PC-3 (cell line): ENCODE measurements at regions not wholly inside any gene's neighbourhood (a gene's known extent, or its start where the extent isn't known, plus 50 kb on each side); places are given as distances from the start of the nearest gene placed in this dataset.

Experiments used
- ATAC-seq: fragments of 200-7000 bp; cut with Tn5 transposase; 2 replicates; pipeline ENCODE4 v1.9.1; 2020; ENCODE audit warnings: mild to moderate bottlenecking, moderate library complexity
- BruUV-seq: library from RNA; stranded (reverse); fragments of 400-500 nt; replicated peaks from 2 replicates; lab custom pipeline; 2021; lab: Mats Ljungman, UMichigan
- CTCF ChIA-PET: fragments of 300-600 bp; sonication (Branson Sonifier 250); formaldehyde crosslinking; loops from one replicate; lab custom pipeline; 2022; ENCODE audit warnings: antibody characterized with exemption; lab: Charles Lee
- POLR2A ChIA-PET: fragments of 300-600 bp; sonication (Branson Sonifier 250); formaldehyde crosslinking; loops from one replicate; lab custom pipeline; 2022; ENCODE audit warnings: antibody characterized with exemption; ENCODE audit not compliant: unreplicated experiment; lab: Charles Lee
- DNase-seq: peaks from one replicate; pipeline ENCODE4 v3.0.0-alpha.2; 2015
- H2AFZ ChIP-seq: fragments of 300-600 bp; sonication (generic); 2 replicates; pipeline ENCODE4 v1.6.0; 2016; ENCODE audit warnings: antibody characterized with exemption, low read length
- H3F3A ChIP-seq: fragments of 300-600 bp; sonication (generic); one replicate; pipeline ENCODE4 v1.6.0; 2017; ENCODE audit warnings: antibody characterized with exemption, low read length, control low read depth, mild to moderate bottlenecking; ENCODE audit not compliant: unreplicated experiment
- H3K27ac ChIP-seq: fragments of 300-600 bp; sonication (generic); 2 replicates; pipeline ENCODE4 v1.5.1; 2016; ENCODE audit warnings: mild to moderate bottlenecking, low read length
- H3K27me3 ChIP-seq: fragments of 300-600 bp; sonication (generic); 2 replicates; pipeline ENCODE4 v1.6.1; 2016; ENCODE audit warnings: low read length, mixed read lengths
- H3K36me3 ChIP-seq: fragments of 300-600 bp; sonication (generic); 2 replicates; pipeline ENCODE4 v1.6.1; 2016; ENCODE audit warnings: low read depth, mixed run types, low read length, mixed read lengths
- H3K4me1 ChIP-seq: fragments of 300-600 bp; sonication (generic); 2 replicates; pipeline ENCODE4 v1.5.1; 2016; ENCODE audit warnings: low read length; ENCODE audit not compliant: insufficient read depth
- H3K4me2 ChIP-seq: fragments of 300-600 bp; sonication (generic); 2 replicates; pipeline ENCODE4 v1.6.0; 2016; ENCODE audit warnings: low read length
- H3K4me3 ChIP-seq: fragments of 300-600 bp; sonication (generic); 2 replicates; pipeline ENCODE4 v1.5.1; 2016; ENCODE audit warnings: mild to moderate bottlenecking, low read length, mixed read lengths
- H3K79me2 ChIP-seq: fragments of 300-600 bp; sonication (generic); 2 replicates; pipeline ENCODE4 v1.6.1; 2017; ENCODE audit warnings: low read length, mixed read lengths
- H3K9ac ChIP-seq: fragments of 300-600 bp; sonication (generic); 2 replicates; pipeline ENCODE4 v1.6.0; 2016; ENCODE audit warnings: mild to moderate bottlenecking, low read length
- H3K9me2 ChIP-seq: fragments of 300-600 bp; sonication (generic); replicated peaks from 2 replicates; pipeline ENCODE4 v1.6.1; 2016; ENCODE audit warnings: mixed run types, low read length, mixed read lengths
- H3K9me3 ChIP-seq: fragments of 300-600 bp; sonication (generic); 2 replicates; pipeline ENCODE4 v1.6.1; 2016; ENCODE audit warnings: low read length, mixed read lengths
- H4K20me1 ChIP-seq: fragments of 300-600 bp; sonication (generic); 2 replicates; pipeline ENCODE4 v1.6.1; 2016; ENCODE audit warnings: low read length, mixed read lengths
- EZH2 ChIP-seq: fragments of 300-600 bp; sonication (generic); IDR thresholded peaks from one replicate; pipeline ENCODE4 v1.6.1; 2017; ENCODE audit warnings: antibody characterized with exemption, mild to moderate bottlenecking, low read length; ENCODE audit not compliant: unreplicated experiment
- EZH2phosphoT487 ChIP-seq: fragments of 300-600 bp; sonication (generic); IDR thresholded peaks from 2 replicates; pipeline ENCODE4 v1.6.1; 2018; ENCODE audit warnings: mild to moderate bottlenecking, antibody characterized with exemption, low read length, borderline replicate concordance
- intact Hi-C: fragments of 100-400 bp; cut with micrococcal nuclease; formaldehyde crosslinking; loops from 2 replicates; pipeline ENCODE4 v1.9.0; 2023
- TF ChIP-seq, protein P1 (sequence below): fragments of 300-600 bp; sonication (generic); conservative IDR thresholded peaks from 2 replicates; pipeline ENCODE4 v1.5.1; 2017; ENCODE audit warnings: antibody characterized with exemption, low read depth, mild to moderate bottlenecking, low read length

DNA sequence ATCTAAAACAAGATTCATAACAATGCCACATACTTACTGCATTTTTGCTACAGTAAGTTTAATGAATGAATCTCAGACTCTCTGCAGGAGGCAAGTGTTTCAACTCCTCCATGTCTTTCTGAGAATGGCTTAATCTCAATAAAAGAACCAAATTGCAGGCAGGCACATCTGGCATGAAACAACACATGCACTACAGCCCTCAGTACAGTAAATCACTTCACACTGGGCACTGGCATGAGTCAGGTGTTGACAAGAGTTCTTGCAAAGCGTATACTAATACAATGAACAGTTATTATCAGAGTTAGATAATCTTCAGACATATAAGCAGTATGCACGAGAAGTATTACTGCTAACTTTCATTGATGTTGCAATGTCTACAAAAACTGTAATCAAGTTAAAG is 1386.8 kb downstream of the MRPL39 start:
- ChIA-PET POLR2A (no interaction called here), CTCF (no interaction called here)
- Histone ChIP-seq H3K9me3 (no peaks in the 10 kb centered on the region), H2AFZ (no peak overlapping the region), H3K27ac (no peak overlapping the region), H3K4me2 (no peak overlapping the region), H3K4me3 (no peak overlapping the region), H3K36me3 (no peaks in the 10 kb centered on the region), H3K4me1 (peaks cover 14% of the 10 kb centered on the region), H3K9ac (no peak overlapping the region), H3K79me2 (no peaks in the 10 kb centered on the region), H3K9me2 (no peaks in the 10 kb centered on the region), H3K27me3 (no peaks in the 10 kb centered on the region), H3F3A (no peaks in the 10 kb centered on the region), H4K20me1 (no peaks in the 10 kb centered on the region)
- no peak for ATAC-seq
- TF ChIP-seq EZH2phosphoT487 (no peak), EZH2 (no peak)
- TF ChIP-seq, protein P1, sequence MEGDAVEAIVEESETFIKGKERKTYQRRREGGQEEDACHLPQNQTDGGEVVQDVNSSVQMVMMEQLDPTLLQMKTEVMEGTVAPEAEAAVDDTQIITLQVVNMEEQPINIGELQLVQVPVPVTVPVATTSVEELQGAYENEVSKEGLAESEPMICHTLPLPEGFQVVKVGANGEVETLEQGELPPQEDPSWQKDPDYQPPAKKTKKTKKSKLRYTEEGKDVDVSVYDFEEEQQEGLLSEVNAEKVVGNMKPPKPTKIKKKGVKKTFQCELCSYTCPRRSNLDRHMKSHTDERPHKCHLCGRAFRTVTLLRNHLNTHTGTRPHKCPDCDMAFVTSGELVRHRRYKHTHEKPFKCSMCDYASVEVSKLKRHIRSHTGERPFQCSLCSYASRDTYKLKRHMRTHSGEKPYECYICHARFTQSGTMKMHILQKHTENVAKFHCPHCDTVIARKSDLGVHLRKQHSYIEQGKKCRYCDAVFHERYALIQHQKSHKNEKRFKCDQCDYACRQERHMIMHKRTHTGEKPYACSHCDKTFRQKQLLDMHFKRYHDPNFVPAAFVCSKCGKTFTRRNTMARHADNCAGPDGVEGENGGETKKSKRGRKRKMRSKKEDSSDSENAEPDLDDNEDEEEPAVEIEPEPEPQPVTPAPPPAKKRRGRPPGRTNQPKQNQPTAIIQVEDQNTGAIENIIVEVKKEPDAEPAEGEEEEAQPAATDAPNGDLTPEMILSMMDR = no peak
- DNase-seq = peak; percentile 9
- intact Hi-C loops = no loop called here
- BruUV-seq = no TSS peak

DNA sequence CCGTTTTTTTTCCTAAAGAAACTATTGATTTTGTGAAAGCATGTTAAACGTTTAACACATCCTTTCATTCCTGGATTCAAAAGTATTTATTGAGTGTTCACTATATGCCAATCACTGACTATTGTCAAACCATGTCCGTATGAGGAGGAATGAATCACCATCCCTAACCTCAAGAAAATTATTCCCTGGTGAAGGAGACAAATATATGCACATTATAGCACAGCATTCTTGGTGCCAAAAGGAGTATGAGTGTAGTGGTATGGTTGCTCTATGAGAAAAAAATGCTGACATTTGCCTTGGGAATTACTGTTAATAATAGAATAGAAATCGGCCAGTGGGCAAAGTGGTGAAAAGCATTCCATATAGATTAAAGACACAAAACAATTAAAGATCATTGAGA is 1390.1 kb downstream of the MRPL39 start:
- DNase-seq (peak; percentile 49), ATAC-seq (peak; percentile 97)
- Histone ChIP-seq H2AFZ (no peak overlapping the region), H3K36me3 (no peaks in the 10 kb centered on the region), H3F3A (no peaks in the 10 kb centered on the region), H4K20me1 (no peaks in the 10 kb centered on the region), H3K9ac (no peak overlapping the region), H3K27ac (no peak overlapping the region), H3K4me2 (no peak overlapping the region), H3K4me3 (no peak overlapping the region), H3K9me2 (no peaks in the 10 kb centered on the region), H3K9me3 (no peaks in the 10 kb centered on the region), H3K4me1 (no peaks in the 10 kb centered on the region), H3K79me2 (no peaks in the 10 kb centered on the region), H3K27me3 (no peaks in the 10 kb centered on the region)
- ChIA-PET POLR2A (no interaction called here), CTCF (no interaction called here)
- BruUV-seq = no TSS peak
- intact Hi-C loops = no loop called here
- TF ChIP-seq, protein P1 = no peak
- TF ChIP-seq EZH2 = no peak

DNA sequence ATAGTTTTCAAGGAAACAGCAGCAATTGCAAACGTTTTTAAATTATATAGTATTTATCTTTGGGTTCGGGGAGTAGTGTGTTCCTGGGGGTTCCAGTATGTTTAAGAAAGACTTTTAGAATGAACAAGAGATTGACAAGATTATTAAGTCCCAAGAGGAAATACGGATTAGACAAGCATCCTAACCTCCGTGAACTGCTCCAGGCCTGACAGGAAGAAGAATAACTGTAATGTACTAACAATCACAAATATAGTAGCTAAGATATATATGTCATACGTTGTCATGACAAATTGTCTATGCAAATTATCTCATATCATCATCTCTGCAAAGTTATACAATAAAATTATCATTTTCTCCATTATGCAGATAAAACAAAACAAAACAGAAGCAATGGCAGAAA is 1397.2 kb downstream of the MRPL39 start:
- TF ChIP-seq, protein P1 = no peak
- TF ChIP-seq EZH2 (no peak), EZH2phosphoT487 (no peak)
- POLR2A ChIA-PET = no interaction called here

More for the DNA sequence above, 1397.2 kb downstream of the MRPL39 start:
- BruUV-seq = no TSS peak
- Histone ChIP-seq H3F3A (no peaks in the 10 kb centered on the region), H3K4me3 (no peak overlapping the region), H2AFZ (no peak overlapping the region), H3K36me3 (no peaks in the 10 kb centered on the region), H3K9ac (no peak overlapping the region), H3K4me1 (no peaks in the 10 kb centered on the region), H3K27me3 (no peaks in the 10 kb centered on the region), H3K27ac (no peak overlapping the region), H4K20me1 (no peaks in the 10 kb centered on the region), H3K79me2 (no peaks in the 10 kb centered on the region), H3K9me3 (no peaks in the 10 kb centered on the region), H3K4me2 (no peak overlapping the region), H3K9me2 (no peaks in the 10 kb centered on the region)
- no peak for ATAC-seq
- CTCF ChIA-PET = no interaction called here
- intact Hi-C loops = no loop called here
- DNase-seq = no peak
